BE2C (cell line): ENCODE measurements at regions not wholly inside any gene's neighbourhood (a gene's known extent, or its start where the extent isn't known, plus 50 kb on each side); places are given as distances from the start of the nearest gene placed in this dataset.

Source experiments
- DNase-seq: peaks from one replicate; pipeline ENCODE4 v3.0.0-alpha.2; 2020
- H3K27me3 ChIP-seq: fragments of 250-450 bp; sonication (Bioruptor Pico); 2 replicates; pipeline ENCODE4 v1.5.1; 2020; ENCODE audit warnings: mild to moderate bottlenecking
- H3K36me3 ChIP-seq: fragments of 250-450 bp; sonication (Bioruptor Pico); 2 replicates; pipeline ENCODE4 v1.5.1; 2020; ENCODE audit warnings: mild to moderate bottlenecking
- H3K4me1 ChIP-seq: fragments of 250-450 bp; sonication (Bioruptor Pico); 2 replicates; pipeline ENCODE4 v1.5.1; 2020
- H3K4me3 ChIP-seq: 2 replicates; pipeline ENCODE4 v1.5.1; 2011; ENCODE audit warnings: low read depth, low read length
- H3K9me3 ChIP-seq: fragments of 250-450 bp; sonication (Bioruptor Pico); 2 replicates; pipeline ENCODE4 v1.5.1; 2020
- CTCF ChIP-seq: IDR thresholded peaks from 2 replicates; pipeline ENCODE4 v1.5.1; 2012; ENCODE audit warnings: mild to moderate bottlenecking, low read depth, low read length

- no peak for DNase-seq
- Histone ChIP-seq H3K9me3 (no peaks in the 10 kb centered on the region), H3K36me3 (no peaks in the 10 kb centered on the region), H3K4me1 (no peaks in the 10 kb centered on the region), H3K4me3 (no peak overlapping the region), H3K27me3 (no peaks in the 10 kb centered on the region)
- TF ChIP-seq CTCF, result no peak
Observed at GRCh38 chr2:143955401-143956065, 564.4 kb downstream of the ZEB2 start.

GRCh38 chr2:143954844-143955243 lies 565.1 kb downstream of the ZEB2 start:
- no peak for TF ChIP-seq CTCF
- Histone ChIP-seq H3K36me3 (no peaks in the 10 kb centered on the region), H3K9me3 (no peaks in the 10 kb centered on the region), H3K4me1 (no peaks in the 10 kb centered on the region), H3K27me3 (no peaks in the 10 kb centered on the region), H3K4me3 (no peak overlapping the region)
- DNase-seq, result no peak

- no peak for TF ChIP-seq CTCF
- no peak overlapping the region for H3K4me3 ChIP-seq
- H3K9me3 ChIP-seq, result no peaks in the 10 kb centered on the region
- no peak for DNase-seq
- H3K27me3 ChIP-seq, result no peaks in the 10 kb centered on the region
- H3K4me1 ChIP-seq, result no peaks in the 10 kb centered on the region
- no peaks in the 10 kb centered on the region for H3K36me3 ChIP-seq
Observed at GRCh38 chr2:143954186-143954585, 565.7 kb downstream of the ZEB2 start.

GRCh38 chr2:143953451-143954030 lies 566.4 kb downstream of the ZEB2 start:
- H3K4me3 ChIP-seq, result no peak overlapping the region
- DNase-seq, result no peak

GRCh38 chr2:143952536-143952935 lies 567.4 kb downstream of the ZEB2 start:
- H3K9me3 ChIP-seq, result no peaks in the 10 kb centered on the region
- no peaks in the 10 kb centered on the region for H3K4me1 ChIP-seq
- TF ChIP-seq CTCF, result no peak
- no peaks in the 10 kb centered on the region for H3K27me3 ChIP-seq
- H3K4me3 ChIP-seq, result no peak overlapping the region
- no peaks in the 10 kb centered on the region for H3K36me3 ChIP-seq
- DNase-seq, result no peak

More at GRCh38 chr2:143953451-143954030, 566.4 kb downstream of the ZEB2 start:
- H3K9me3 ChIP-seq, result no peaks in the 10 kb centered on the region
- no peaks in the 10 kb centered on the region for H3K36me3 ChIP-seq
- TF ChIP-seq CTCF, result no peak
- H3K4me1 ChIP-seq, result no peaks in the 10 kb centered on the region
- H3K27me3 ChIP-seq, result no peaks in the 10 kb centered on the region

GRCh38 chr2:143950704-143951103 lies 569.2 kb downstream of the ZEB2 start:
- no peaks in the 10 kb centered on the region for H3K9me3 ChIP-seq
- H3K27me3 ChIP-seq, result no peaks in the 10 kb centered on the region
- H3K4me1 ChIP-seq, result no peaks in the 10 kb centered on the region
- no peak for TF ChIP-seq CTCF
- no peak for DNase-seq
- no peak overlapping the region for H3K4me3 ChIP-seq
- H3K36me3 ChIP-seq, result no peaks in the 10 kb centered on the region
